Activated CD4-positive, alpha-beta T cell treated with anti-CD3 and anti-CD28 coated beads, Interleukin-10, Interleukin-2, amounts not matched to agents 100 ng/mL and 50 ng/mL, durations not matched to agents 16 hours and 8 hours (primary cell): ENCODE measurements at regions not wholly inside any gene's neighbourhood (a gene's known extent, or its start where the extent isn't known, plus 50 kb on each side); places are given as distances from the start of the nearest gene placed in this dataset.

Experiments
- DNase-seq: peaks from one replicate; pipeline ENCODE4 v3.0.0-alpha.2; 2020

DNA sequence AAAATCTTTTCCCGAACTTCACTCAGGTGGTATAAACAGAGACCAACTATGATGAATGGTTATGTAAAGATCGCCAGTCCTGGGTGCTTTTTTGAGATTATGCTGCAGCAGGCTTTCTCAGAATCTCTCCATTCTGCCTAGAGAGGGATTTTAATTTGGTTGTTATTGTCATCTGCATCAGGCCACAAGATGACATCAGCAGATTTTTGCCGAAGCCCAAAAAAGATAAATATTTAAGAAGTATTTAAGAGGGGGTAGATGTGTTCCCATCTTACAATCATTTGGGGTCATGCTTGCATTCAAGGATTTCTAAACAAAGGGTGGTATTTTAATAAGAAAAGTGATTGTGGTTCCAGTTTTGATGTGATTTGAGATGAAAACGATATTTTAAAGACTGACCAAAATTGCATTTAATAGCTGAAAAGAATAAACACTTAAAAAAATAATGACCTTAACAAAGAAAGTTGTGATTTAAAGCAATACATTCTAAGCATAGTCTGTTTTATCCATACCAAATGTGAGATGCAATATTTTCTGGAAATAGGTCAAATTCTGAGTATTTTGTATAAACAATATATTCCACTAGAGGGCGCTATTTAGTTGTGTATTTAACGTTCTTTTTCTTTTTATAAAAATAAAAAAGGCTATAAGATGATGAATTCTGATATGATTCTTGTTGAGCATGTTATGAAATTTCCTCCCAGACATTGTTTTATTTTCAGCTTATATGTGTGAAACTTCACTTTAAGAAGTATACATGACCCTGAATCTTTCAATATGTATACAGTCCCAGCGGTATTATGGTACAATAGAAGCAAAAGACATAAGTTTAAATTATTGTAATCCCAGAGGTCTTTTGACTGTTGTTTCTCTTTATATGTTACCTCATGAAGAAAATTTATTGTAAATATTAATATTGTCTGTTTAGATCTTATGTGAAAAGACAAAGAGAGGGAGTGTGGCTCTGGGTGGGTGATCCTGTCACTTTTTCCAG, 51.0 kb upstream of the ZFP64 start:
- peak; percentile 34 for DNase-seq
